ENCODE measurements at regions not wholly inside any gene's neighbourhood (a gene's known extent, or its start where the extent isn't known, plus 50 kb on each side); places are given as distances from the start of the nearest gene placed in this dataset.

DNA sequence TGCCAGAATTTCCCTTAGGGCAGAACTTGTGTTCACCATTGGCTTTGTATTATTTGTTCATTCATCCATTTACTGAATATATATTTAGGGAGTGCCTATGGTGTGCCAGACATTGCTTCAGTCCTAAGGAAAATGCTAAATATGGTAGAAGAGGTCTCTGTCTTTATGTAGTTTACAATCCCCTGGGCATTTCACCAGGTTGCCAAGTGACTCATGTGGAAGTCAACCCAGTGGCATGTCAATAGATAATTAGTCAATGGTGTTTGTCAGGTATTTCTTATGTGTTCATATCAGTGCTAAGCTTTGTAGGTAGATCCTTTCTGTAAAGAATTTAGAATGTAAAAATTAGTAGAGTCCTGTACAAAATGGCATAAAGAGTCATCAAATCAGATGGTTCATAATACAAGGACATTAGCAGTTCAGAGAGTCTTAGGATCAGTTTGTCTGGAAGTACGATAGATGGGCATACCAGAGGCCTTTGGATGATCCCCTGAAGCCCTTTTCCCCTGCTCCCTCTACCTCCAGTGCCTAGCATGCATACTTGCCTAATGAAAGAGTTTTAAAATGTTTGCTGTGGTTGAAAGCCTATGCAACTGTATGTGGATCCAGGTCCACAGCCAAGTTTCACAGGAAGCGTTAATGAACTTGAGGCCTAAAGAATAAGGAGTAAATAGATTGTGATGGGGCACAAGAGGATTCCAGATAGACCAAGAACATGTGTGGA lies 58.5 kb upstream of the SESN3 start:
- Mint-ChIP-seq H3K27ac (no peak overlapping the region), H3K4me1 (peaks cover 31% of the 10 kb centered on the region), H3K4me3 (no peak overlapping the region), H3K9me3 (peaks cover 13% of the 10 kb centered on the region), H3K36me3 (peaks cover 2% of the 10 kb centered on the region), H3K27me3 (ENCODE audit: low read depth) (no peaks in the 10 kb centered on the region; the same call in 1 of the 2 replicates)
- CTCF ChIA-PET: no interaction called here
- POLR2A ChIA-PET: no interaction called here
- TF ChIP-seq CREM (CRISPR knock-in tag; IDR thresholded peaks at IDR 0.05) (no peak), CREB1 (CRISPR knock-in tag; IDR thresholded peaks at IDR 0.05) (no peak), TEAD1 (CRISPR knock-in tag; IDR thresholded peaks at IDR 0.05) (no peak)
- ATAC-seq: no peak
- DNase-seq (ENCODE audit: low spot score): no peak

DNA sequence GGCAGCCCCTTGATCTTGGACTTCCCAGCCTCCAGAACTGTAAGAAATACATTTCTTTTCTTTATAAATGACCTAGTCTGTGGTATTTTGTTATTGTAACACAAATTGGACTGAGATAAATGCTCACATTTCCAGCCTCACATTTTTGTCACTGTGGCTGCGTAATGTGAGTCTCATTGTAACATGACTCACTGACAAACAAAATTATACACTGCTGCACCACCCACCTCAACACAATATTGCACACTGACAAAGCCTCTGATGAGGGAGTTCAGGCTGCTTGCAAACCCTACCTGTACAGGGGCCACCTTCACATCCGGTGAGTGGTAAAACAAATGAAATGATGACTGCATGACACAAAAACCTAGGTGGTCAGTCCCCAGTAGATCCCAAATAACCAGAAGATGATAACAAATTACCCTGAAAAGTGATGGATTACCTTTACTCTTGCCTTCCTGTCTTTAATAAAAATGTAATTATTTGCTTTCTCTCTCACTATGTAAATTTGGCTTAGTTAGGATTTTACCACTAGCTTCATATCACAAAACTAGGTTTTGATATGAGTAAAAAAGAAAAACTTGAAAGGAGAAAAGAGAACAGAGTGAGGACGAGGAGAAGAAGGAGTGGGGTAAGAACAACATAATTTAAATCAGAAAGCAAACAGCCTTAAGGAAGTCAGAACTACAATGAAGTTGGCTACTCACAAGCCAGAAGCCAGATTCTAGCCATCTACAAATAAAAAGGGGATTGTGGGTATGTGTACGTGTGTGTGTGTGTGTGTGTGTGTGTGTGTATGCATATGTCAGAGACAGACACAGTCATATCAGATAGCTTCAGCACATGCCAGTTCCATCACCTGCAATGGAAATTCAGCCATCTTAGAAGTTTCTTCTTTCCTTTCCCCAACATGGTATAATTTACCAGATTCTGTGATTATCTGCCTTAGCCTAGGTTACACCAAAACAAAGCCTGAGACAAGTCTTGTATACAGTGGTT lies 53.4 kb upstream of the SESN3 start:
- Mint-ChIP-seq H3K27me3 (ENCODE audit: low read depth) (no peaks in the 10 kb centered on the region; the same call in 1 of the 2 replicates), H3K36me3 (peaks cover 2% of the 10 kb centered on the region), H3K4me3 (no peak overlapping the region), H3K9me3 (peaks cover 15% of the 10 kb centered on the region), H3K27ac (no peak overlapping the region), H3K4me1 (peaks cover 36% of the 10 kb centered on the region)
- ChIA-PET CTCF (no interaction called here), POLR2A (no interaction called here)
- ATAC-seq (no peak), DNase-seq (ENCODE audit: low spot score) (no peak)
- TF ChIP-seq ZNF138 (CRISPR knock-in tag; conservative IDR thresholded peaks at IDR 0.05) (no peak), EMX1 (CRISPR knock-in tag; IDR thresholded peaks at IDR 0.05) (no peak), STAT6 (CRISPR knock-in tag; conservative IDR thresholded peaks at IDR 0.05; ENCODE audit: low read depth) (no peak), PRDM15 (CRISPR knock-in tag; IDR thresholded peaks at IDR 0.05) (no peak), SOX15 (CRISPR knock-in tag; IDR thresholded peaks at IDR 0.05) (no peak), MXD4 (CRISPR knock-in tag; IDR thresholded peaks at IDR 0.05; ENCODE audit: borderline replicate concordance) (no peak), IRF2 (CRISPR knock-in tag; IDR thresholded peaks at IDR 0.05; ENCODE audit: borderline replicate concordance, low read depth) (no peak), HMGA2 (CRISPR knock-in tag; IDR thresholded peaks at IDR 0.05) (no peak), ZNF317 (CRISPR knock-in tag; IDR thresholded peaks at IDR 0.05; ENCODE audit: borderline replicate concordance, low read depth) (no peak), NR3C1 (CRISPR knock-in tag; conservative IDR thresholded peaks at IDR 0.05; ENCODE audit: low read depth) (no peak)
- TF ChIP-seq, protein P1, sequence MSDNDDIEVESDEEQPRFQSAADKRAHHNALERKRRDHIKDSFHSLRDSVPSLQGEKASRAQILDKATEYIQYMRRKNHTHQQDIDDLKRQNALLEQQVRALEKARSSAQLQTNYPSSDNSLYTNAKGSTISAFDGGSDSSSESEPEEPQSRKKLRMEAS (CRISPR knock-in tag; IDR thresholded peaks at IDR 0.05): no peak
- TF ChIP-seq, protein P2, sequence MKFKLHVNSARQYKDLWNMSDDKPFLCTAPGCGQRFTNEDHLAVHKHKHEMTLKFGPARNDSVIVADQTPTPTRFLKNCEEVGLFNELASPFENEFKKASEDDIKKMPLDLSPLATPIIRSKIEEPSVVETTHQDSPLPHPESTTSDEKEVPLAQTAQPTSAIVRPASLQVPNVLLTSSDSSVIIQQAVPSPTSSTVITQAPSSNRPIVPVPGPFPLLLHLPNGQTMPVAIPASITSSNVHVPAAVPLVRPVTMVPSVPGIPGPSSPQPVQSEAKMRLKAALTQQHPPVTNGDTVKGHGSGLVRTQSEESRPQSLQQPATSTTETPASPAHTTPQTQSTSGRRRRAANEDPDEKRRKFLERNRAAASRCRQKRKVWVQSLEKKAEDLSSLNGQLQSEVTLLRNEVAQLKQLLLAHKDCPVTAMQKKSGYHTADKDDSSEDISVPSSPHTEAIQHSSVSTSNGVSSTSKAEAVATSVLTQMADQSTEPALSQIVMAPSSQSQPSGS (CRISPR knock-in tag; IDR thresholded peaks at IDR 0.05; ENCODE audit: borderline replicate concordance, low read depth): no peak

Data from WTC11 (cell line).